AG20443 (cell line): ENCODE measurements at regions not wholly inside any gene's neighbourhood (a gene's known extent, or its start where the extent isn't known, plus 50 kb on each side); places are given as distances from the start of the nearest gene placed in this dataset.
A peak's percentile ranks its signal among the peaks of the same experiment; 100 is the strongest.
"Not testable (repeated sequence)": the region's sequence is repeated elsewhere in the genome, so short reads cannot be mapped to it uniquely, and the experiment has no call there.

ENCODE experiments used
- DNase-seq: peaks from one replicate; pipeline ENCODE4 v3.0.0; 2012; ENCODE audit warnings: low spot score, mixed read lengths

- DNase-seq = no peak
These were observed 430.3 kb upstream of the MAOA start for GRCh38 chrX:43225626-43226328.

- no peak for DNase-seq
These were observed 417.6 kb upstream of the MAOA start for GRCh38 chrX:43238461-43238945.

- no peak for DNase-seq
These were observed 416.7 kb upstream of the MAOA start for GRCh38 chrX:43239356-43239755.

DNA sequence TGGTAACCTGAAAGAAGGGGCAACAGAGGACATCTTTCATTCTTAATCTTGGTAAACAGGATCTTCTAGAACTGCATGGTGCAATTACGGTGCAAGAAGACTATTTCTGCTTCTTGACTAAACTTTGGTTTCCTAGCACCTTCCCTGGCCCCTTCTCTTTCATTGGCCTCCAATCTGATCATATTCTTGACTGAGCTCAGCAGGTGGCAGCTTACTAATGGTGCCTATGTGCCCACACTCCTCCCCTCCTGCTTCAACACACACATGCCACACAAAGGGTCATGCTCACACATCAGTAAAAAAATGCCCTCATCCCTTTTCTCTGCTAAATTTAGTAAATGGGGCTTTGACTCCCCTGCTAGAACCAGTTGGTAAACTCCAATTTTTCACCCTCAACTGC, 400.5 kb upstream of the MAOA start:
- no peak for DNase-seq

- DNase-seq = no peak
These were observed 389.6 kb upstream of the MAOA start for GRCh38 chrX:43266487-43266886.

DNA sequence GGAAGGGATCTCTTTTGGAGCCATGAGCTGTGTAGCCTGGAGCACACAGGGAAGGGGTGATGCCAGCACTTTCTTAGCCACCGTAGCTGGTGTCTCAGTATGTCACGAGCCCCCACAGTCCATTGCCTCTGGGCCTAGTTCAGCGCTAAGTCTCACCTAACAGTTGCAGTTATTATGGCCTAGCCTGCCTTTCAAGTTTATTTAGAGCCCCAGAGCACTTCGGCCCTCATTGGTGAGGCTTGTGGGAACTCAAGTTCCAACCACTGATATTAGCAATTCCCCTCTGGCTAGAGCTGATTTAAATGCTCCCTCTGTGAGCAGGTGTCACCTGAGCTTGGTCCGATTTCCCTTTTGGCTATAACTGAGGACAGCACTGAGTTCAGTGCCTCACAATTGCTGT, 388.4 kb upstream of the MAOA start:
- no peak for DNase-seq

DNA sequence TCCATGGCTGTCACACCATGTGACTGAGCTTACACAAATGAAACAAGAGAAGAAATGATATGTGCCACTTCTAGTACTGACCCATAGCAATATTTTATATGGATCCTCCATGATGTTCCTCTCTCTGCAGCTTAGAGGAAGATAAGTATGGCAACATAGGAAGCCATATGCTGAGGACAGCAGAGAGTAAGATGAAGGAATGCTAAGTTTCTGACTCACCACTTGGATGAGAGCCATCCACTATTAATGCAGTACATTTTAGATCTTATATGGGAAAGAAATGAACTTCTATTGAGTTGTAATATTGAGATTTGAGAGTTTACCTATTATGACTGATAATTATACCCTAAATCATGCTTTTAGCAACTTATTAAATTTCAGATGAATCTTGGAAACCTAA, 386.9 kb upstream of the MAOA start:
- no peak for DNase-seq

- DNase-seq = no peak
These were observed 378.2 kb upstream of the MAOA start for GRCh38 chrX:43277879-43278278.

GRCh38 chrX:43278440-43278839, 377.7 kb upstream of the MAOA start:
- no peak for DNase-seq

GRCh38 chrX:43279341-43279808, 376.7 kb upstream of the MAOA start:
- no peak for DNase-seq

GRCh38 chrX:43283187-43283586, 372.9 kb upstream of the MAOA start:
- DNase-seq = no peak

DNA sequence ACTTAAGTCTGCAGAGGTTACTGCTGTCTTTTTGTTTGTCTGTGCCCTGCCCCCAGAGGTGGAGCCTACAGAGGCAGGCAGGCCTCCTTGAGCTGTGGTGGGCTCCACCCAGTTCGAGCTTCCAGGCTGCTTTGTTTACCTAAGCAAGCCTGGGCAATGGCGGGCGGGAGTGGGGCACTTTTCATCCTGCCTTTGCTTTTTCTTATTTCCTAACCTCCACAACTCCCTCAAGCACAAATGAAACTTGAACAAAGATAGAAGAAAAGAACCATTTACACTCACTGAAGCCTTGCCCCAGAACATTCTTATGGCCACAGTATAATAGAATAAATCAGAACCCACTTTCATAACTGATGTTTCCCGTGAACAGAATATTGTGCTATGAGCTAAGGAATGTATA, 344.5 kb upstream of the MAOA start:
- not testable (repeated sequence) for DNase-seq

DNA sequence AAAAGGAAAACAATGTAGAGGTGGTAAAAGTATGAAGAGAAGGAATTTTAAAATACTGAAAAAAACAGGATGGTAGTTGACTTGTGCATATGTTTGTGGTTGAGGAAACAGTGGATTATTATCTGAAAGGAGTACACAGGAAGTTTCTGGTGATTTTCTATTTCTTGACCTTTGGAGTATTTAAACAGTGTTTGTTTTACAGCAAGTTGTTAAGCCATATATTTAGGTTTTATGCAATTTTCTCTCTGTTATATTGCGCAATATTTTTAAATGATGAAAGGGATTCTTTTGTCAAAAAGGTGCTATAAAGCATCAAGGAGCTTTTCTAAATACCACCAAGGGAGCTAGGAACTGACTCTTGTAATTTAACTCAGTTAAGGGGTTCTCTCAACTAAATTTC, 343.1 kb upstream of the MAOA start:
- DNase-seq = no peak

GRCh38 chrX:43314525-43314924, 341.6 kb upstream of the MAOA start:
- DNase-seq = no peak

GRCh38 chrX:43315622-43316021, 340.5 kb upstream of the MAOA start:
- DNase-seq = no peak

- no peak for DNase-seq
These were observed 340.0 kb upstream of the MAOA start for GRCh38 chrX:43316146-43316545.

DNA sequence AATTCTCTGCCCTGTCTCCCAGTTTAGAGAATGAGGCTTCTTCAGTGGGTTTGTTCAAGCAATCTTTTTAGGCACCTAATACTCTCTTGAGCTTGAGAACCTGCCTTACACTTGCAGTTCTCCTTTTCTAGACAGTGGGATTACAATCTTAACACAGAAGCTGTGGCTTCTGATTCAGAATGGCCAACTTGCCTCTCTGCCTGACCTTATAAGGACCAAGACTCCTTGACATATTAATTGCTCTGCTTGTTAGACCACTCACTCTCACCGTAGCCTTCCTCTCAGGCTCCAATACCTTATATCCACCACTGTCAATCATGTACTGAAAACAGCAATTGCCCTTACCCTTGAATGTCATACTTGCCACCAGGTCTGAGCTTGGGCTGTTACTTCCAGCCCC, 338.7 kb upstream of the MAOA start:
- DNase-seq = no peak

DNA sequence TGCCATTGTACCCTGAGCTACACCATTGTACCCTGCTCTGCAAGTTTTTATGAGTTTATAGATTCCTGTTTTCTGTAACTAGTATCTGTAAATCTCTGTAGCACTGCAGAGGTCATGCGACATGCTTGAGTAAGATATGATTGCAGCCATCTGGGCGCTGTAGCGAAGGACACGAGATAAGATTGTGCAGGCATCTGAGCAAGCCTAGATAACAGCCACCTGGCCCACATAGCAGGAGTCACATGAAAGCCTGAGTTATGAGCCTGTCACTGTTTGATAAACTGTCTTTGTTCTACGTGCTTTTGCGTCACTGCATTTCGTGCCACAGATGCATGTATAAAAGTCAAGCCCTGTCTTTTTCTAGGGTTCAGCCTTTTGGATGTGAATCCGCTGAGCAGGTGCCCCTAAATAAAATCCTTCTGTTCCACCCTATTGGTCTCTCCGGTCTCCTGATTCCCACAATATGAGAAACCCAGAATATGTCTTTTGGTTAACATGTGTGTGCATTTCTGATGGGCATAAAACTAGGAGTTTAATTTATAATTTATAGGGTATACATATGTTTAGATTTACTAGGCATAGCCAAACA, 327.6 kb upstream of the MAOA start:
- DNase-seq = no peak

GRCh38 chrX:43333543-43333942, 322.6 kb upstream of the MAOA start:
- DNase-seq = no peak

DNA sequence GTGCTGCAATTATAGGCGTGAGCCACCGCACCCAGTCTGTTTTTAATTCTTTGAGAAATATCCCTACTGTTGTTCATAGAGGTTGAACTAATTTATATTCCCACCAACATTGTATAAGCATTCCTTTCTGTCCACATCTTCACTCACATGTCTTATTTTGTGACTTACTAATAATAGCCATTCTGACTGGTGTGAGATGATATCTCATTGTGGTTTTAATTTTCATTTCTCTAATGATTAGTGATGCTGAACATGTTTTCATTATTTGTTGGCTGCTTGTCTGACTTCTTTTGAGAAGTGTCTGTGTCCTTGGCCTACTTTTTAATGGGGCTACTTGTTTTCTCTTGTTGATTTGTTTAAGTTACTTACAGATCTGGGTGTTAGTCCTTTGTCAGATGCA, 310.9 kb upstream of the MAOA start:
- no peak for DNase-seq

- peak; percentile 19 for DNase-seq
These were observed 306.7 kb upstream of the MAOA start for GRCh38 chrX:43349363-43349762.

DNA sequence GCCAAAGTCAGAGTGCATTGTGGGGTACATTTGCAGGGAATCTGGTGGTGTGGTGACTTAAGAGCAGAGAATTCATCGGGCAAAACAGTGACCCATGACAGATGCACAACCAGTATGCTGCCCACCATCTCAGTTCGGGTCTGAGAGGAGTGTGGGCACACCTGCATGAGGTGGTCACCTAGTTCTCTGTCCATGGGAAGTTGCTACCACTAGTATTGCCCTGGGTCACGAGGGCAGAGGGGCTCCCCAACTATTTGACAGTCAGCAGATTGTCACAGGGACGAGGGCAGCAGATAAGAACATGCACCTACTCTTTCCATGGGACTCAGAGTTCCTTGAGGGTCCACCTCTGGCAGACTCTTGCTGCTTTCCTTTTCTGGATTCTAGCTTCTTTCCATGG, 305.2 kb upstream of the MAOA start:
- DNase-seq = no peak

DNA sequence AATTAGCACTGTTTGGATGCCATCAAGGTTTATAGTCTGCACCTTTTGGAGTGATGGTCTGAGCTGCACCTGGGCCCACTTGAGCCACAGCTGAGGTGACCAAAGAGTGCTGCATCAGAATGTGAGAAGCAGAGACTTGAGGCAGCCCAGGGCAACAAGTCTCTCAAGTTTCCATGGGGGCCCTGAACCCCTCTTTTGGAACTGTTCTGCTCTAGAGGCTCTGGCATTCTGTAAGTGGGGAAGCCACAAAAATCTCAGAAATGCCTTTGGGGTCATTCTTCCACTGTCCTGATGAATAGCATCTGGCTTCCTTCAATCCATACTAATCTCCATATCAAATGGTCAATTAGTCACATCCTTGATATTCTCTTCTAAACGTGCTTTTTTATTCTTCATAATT, 298.4 kb upstream of the MAOA start:
- DNase-seq = no peak

GRCh38 chrX:43373032-43373431, 283.1 kb upstream of the MAOA start:
- DNase-seq = no peak
